Stimulated activated naive CD4-positive, alpha-beta T cell (primary cell): ENCODE measurements at regions not wholly inside any gene's neighbourhood (a gene's known extent, or its start where the extent isn't known, plus 50 kb on each side); places are given as distances from the start of the nearest gene placed in this dataset.
"Not testable (repeated sequence)": the region's sequence is repeated elsewhere in the genome, so short reads cannot be mapped to it uniquely, and the experiment has no call there.

Source experiments
- DNase-seq, 6 experiments: peaks; one replicate each; lab custom pipeline; 2025; lab: John Stamatoyannopoulos, UW

GRCh38 chr1:96185181-96185580 lies 536.4 kb upstream of the PTBP2 start:
- DNase-seq = no peak

GRCh38 chr1:96187020-96187419 lies 534.6 kb upstream of the PTBP2 start:
- DNase-seq = no peak

- no peak for DNase-seq
These were observed 530.4 kb upstream of the PTBP2 start for GRCh38 chr1:96191165-96191564.

DNA sequence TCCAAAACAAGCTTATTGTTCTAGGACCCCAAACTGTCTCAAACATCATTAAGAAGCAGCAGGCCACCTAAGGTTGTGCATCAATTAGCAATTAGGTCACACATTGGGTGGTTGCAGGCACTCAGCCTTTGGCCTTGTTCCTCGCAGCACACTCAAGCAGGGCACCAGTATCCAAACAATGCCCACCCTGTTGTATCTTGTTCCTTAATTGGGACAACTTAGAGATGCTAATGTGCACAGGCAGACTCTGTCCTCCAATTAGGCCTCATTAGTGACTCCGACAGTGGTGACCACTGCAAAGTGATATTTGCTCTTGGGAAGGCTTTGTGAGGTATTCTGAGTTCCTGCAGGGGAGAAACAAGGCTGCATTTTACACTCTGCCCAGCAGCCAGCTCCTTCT lies 515.1 kb upstream of the PTBP2 start:
- DNase-seq = no peak

GRCh38 chr1:96207936-96208335 lies 513.6 kb upstream of the PTBP2 start:
- DNase-seq = no peak

GRCh38 chr1:96208428-96208827 lies 513.2 kb upstream of the PTBP2 start:
- DNase-seq = no peak

- no peak for DNase-seq
These were observed 511.5 kb upstream of the PTBP2 start for GRCh38 chr1:96210054-96210453.

DNA sequence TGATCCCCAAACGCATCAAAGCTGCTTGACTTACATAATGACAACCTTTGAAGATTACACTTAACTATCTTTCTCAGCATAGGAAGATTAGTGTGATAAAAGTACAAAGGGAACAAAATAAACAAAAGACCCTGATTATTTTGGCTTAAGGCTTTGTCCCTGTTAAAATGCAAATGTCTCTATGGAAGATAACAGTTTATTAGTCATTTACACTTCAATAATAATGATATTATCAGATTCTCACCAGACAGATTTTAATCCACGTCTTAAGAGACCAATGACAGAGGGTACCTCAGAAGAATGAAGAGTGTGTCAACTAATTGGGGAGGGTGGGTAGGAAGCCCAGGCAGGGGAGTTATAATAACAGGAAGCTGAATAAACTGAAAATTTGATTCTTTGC lies 510.4 kb upstream of the PTBP2 start:
- DNase-seq = no peak

- DNase-seq = no peak
These were observed 506.6 kb upstream of the PTBP2 start for GRCh38 chr1:96214982-96215381.

GRCh38 chr1:96220651-96221050 lies 500.9 kb upstream of the PTBP2 start:
- DNase-seq = no peak

DNA sequence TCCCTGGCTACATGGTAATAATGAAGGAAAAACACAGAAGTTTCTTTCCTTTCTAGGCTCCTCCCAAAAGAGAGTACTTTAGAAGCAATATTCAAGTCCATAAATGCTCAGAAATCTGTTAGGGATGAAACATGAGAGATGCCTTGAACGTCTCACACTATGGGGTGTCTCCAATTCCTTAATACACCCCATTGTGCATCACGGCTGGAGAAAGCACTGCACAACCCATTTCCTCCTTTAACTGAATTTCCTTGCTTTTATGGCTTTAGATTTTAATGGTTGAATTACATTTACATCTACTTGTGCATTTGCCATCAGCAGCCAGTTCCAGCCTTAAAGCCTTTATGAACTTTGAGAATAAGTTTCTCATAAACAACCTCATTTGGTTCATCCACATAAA lies 498.9 kb upstream of the PTBP2 start:
- DNase-seq = no peak

GRCh38 chr1:96224229-96224628 lies 497.4 kb upstream of the PTBP2 start:
- DNase-seq = not testable (repeated sequence)

GRCh38 chr1:96233422-96233821 lies 488.2 kb upstream of the PTBP2 start:
- DNase-seq = no peak

- no peak for DNase-seq
These were observed 487.3 kb upstream of the PTBP2 start for GRCh38 chr1:96234299-96234698.

DNA sequence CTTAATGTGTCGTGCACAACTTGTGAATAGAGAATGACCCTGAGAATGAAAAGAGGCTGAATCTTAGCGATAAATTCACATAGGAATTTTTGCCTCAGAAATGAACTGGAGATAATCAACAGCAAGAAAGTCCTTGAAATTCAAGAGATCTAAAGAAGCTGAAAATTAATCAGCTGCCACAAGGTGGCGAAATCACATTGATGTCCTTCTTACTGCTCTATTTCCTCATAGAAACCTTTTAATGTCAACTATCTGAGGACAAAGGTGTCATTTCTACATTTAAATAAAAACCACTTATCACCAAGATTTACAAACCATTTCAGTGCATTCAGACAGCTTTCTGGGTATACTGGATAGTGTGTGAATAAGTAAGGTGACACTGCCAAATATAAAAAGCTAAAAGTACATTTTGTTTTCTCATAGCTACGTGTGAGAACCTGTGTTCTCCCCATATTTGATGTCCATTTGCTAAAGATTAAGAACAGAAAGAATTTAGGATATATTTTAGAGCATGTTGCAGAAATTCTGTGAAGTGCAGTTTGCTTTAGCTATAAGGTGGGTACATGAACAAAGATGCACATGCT lies 485.3 kb upstream of the PTBP2 start:
- no peak for DNase-seq

DNA sequence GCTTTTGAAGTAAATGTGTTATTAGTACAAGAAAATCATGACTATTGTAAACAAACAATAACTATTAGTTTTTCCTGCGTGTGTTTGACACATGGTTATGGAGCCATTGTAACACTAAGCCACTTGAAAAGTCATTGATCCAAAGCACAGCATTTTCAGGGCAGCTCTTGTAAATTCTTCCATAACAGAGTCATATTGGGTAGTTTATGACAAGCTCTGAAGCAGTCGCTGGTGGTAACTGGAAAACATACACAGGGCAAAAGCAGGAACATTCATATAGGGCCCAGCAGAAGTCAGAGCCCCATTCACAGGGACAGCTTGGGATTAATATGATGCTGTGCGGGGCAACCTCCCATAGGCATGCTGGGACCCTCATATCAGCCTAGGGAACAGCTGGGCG lies 483.2 kb upstream of the PTBP2 start:
- no peak for DNase-seq

DNA sequence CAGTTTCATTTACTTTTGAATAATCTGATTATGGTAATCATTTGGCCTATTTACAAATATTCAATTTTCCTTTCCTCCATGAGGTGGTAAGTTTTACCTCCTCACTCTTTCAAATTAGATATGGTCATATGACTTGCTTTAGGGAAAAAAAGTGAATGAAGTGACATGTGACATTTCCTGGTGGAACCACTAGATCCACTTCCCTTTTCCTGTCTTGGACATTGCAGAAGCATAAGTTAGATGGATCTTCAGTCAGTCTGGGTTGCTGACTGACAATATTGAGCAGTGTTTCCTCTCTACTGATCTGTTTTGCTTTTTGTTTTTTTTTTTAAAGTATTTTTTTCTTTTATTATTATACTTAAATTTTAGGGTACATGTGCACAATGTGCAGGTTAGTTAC lies 481.1 kb upstream of the PTBP2 start:
- no peak for DNase-seq

DNA sequence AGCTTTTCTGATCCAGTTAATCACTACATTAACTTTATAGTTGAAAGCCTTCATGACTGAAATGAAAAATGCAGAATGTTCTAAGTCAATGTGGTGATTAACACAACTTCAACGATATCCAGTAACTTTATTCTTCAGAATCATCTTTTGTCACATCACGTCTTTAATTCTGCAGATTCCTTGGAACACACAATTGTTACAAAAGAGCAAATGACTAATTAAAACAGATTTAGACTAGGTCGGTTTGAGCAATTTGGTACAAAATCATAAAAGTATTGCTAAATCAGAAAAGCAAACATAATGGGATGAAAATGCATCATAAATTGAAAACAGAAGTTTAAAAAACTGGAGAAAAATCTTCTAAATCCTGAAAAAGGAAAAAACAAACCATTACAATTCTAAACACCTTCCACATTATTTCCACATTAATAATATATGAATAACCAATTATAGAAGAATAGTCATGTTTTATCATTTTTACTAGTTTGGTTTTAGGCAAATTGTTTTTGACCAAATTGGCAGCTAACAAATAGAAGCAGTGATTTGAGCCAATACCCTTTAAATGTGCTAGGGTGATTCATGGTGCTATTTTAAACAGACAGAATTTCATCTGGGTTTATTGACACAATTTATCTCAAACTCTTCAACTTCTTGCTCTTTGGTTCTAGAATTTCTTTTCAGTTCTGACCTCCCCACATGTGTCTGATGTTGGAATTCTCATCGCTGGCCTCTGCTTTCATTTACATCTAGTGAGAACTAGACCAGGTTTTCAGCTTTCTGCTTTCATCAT lies 468.1 kb upstream of the PTBP2 start:
- no peak for DNase-seq

- DNase-seq = no peak
These were observed 465.3 kb upstream of the PTBP2 start for GRCh38 chr1:96256130-96256790.

GRCh38 chr1:96259399-96259798 lies 462.2 kb upstream of the PTBP2 start:
- no peak for DNase-seq

GRCh38 chr1:96281491-96281890 lies 440.1 kb upstream of the PTBP2 start:
- DNase-seq = no peak

- no peak for DNase-seq
These were observed 431.6 kb upstream of the PTBP2 start for GRCh38 chr1:96290033-96290432.

- DNase-seq = no peak
These were observed 430.8 kb upstream of the PTBP2 start for GRCh38 chr1:96290801-96291200.
